ENCODE measurements at regions not wholly inside any gene's neighbourhood (a gene's known extent, or its start where the extent isn't known, plus 50 kb on each side); places are given as distances from the start of the nearest gene placed in this dataset.

DNA sequence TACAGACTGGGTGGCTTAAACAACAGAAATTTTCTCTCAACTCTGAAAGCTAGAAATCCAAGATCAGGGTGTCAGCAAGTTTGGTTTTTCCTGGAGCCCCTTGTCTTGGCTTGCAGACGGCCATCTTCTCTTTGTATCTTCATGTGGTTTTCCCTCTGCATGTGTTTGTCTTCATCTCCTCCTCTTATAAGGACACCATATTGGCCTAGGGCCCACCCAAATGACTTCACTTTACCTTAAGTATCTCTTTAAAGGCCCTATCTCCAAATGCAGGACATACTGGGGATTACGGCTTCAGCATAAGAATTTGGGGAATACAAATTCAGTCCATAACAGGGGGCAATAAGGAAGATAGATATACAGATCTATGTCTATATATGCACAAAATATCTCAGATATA lies 187.9 kb downstream of the MTCL1 start:
- no peak overlapping the region for H3K9ac ChIP-seq
- no peaks in the 10 kb centered on the region for H3K9me3 ChIP-seq (ENCODE audit: control insufficient read depth, low read length)
- H3K4me3 ChIP-seq (ENCODE audit: low read depth, low read length) = no peak overlapping the region
- H3K36me3 ChIP-seq (ENCODE audit: control insufficient read depth, insufficient read depth, low read length) = no peaks in the 10 kb centered on the region
- H3K4me1 ChIP-seq = no peaks in the 10 kb centered on the region
- H3K27me3 ChIP-seq (ENCODE audit: control insufficient read depth, insufficient read depth, low read length) = no peaks in the 10 kb centered on the region
- no peaks in the 10 kb centered on the region for H3K79me2 ChIP-seq
- H2AFZ ChIP-seq = no peak overlapping the region
- TF ChIP-seq CTCF (IDR thresholded peaks at IDR 0.05) = no peak
- H3K27ac ChIP-seq = no peak overlapping the region
- no peak overlapping the region for H3K4me2 ChIP-seq (ENCODE audit: low read length)

DNA sequence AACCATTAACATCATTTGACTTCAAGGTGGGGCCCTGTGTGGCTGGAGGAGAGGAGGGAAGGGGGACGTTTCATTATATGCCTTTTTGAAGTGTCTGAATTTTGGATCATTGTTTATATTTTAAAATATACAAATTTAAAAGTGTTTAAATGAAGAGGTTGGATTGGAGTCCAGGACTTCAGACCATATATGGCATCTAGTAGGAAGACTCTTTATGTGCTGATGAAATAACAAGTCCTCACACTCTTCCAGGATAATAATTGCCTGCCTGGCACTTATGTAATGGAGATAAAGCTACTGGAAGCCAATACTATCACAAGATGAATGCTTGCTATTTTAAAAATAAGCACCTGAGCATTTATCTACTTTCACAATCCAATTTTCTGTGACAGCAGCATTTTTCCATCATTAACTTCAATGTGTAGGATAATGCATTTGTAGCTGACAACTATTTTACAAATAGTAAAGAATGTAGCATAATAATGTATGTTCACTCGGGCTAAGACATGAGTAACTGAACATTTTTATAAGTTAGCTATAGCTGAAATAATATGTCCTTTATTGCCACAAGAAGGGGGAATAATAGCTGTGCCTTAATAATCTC lies 188.4 kb downstream of the MTCL1 start:
- Histone ChIP-seq H3K9me3 (ENCODE audit: control insufficient read depth, low read length) (no peaks in the 10 kb centered on the region), H2AFZ (no peak overlapping the region), H3K4me1 (no peaks in the 10 kb centered on the region), H3K79me2 (no peaks in the 10 kb centered on the region), H3K9ac (no peak overlapping the region), H3K4me3 (ENCODE audit: low read depth, low read length) (no peak overlapping the region), H3K36me3 (ENCODE audit: control insufficient read depth, insufficient read depth, low read length) (no peaks in the 10 kb centered on the region), H3K27ac (no peak overlapping the region), H3K4me2 (ENCODE audit: low read length) (no peak overlapping the region), H3K27me3 (ENCODE audit: control insufficient read depth, insufficient read depth, low read length) (no peaks in the 10 kb centered on the region)
- TF ChIP-seq CTCF (IDR thresholded peaks at IDR 0.05) = no peak

GRCh38 chr18:8894823-8895222 lies 189.5 kb downstream of the MTCL1 start:
- no peaks in the 10 kb centered on the region for H3K9me3 ChIP-seq (ENCODE audit: control insufficient read depth, low read length)
- H3K9ac ChIP-seq = no peak overlapping the region
- H2AFZ ChIP-seq = no peak overlapping the region
- no peaks in the 10 kb centered on the region for H3K36me3 ChIP-seq (ENCODE audit: control insufficient read depth, insufficient read depth, low read length)
- no peak for TF ChIP-seq CTCF (IDR thresholded peaks at IDR 0.05)
- H3K27me3 ChIP-seq (ENCODE audit: control insufficient read depth, insufficient read depth, low read length) = no peaks in the 10 kb centered on the region
- H3K4me1 ChIP-seq = no peaks in the 10 kb centered on the region
- H3K4me2 ChIP-seq (ENCODE audit: low read length) = no peak overlapping the region
- H3K79me2 ChIP-seq = no peaks in the 10 kb centered on the region
- no peak overlapping the region for H3K4me3 ChIP-seq (ENCODE audit: low read depth, low read length)
- no peak overlapping the region for H3K27ac ChIP-seq

GRCh38 chr18:8895341-8895740 lies 190.0 kb downstream of the MTCL1 start:
- no peaks in the 10 kb centered on the region for H3K36me3 ChIP-seq (ENCODE audit: control insufficient read depth, insufficient read depth, low read length)
- H3K9ac ChIP-seq = no peak overlapping the region
- no peak overlapping the region for H3K27ac ChIP-seq
- H3K4me1 ChIP-seq = no peaks in the 10 kb centered on the region
- no peak overlapping the region for H3K4me3 ChIP-seq (ENCODE audit: low read depth, low read length)
- TF ChIP-seq CTCF (IDR thresholded peaks at IDR 0.05) = no peak
- no peaks in the 10 kb centered on the region for H3K27me3 ChIP-seq (ENCODE audit: control insufficient read depth, insufficient read depth, low read length)
- H3K79me2 ChIP-seq = no peaks in the 10 kb centered on the region
- no peak overlapping the region for H3K4me2 ChIP-seq (ENCODE audit: low read length)
- H2AFZ ChIP-seq = no peak overlapping the region
- H3K9me3 ChIP-seq (ENCODE audit: control insufficient read depth, low read length) = no peaks in the 10 kb centered on the region

GRCh38 chr18:8895987-8896619 lies 190.7 kb downstream of the MTCL1 start:
- no peak overlapping the region for H2AFZ ChIP-seq
- H3K27me3 ChIP-seq (ENCODE audit: control insufficient read depth, insufficient read depth, low read length) = no peaks in the 10 kb centered on the region
- no peaks in the 10 kb centered on the region for H3K4me1 ChIP-seq
- H3K4me2 ChIP-seq (ENCODE audit: low read length) = no peak overlapping the region
- H3K27ac ChIP-seq = no peak overlapping the region
- H3K79me2 ChIP-seq = no peaks in the 10 kb centered on the region
- H3K36me3 ChIP-seq (ENCODE audit: control insufficient read depth, insufficient read depth, low read length) = no peaks in the 10 kb centered on the region
- H3K4me3 ChIP-seq (ENCODE audit: low read depth, low read length) = no peak overlapping the region
- no peak for TF ChIP-seq CTCF (IDR thresholded peaks at IDR 0.05)
- no peaks in the 10 kb centered on the region for H3K9me3 ChIP-seq (ENCODE audit: control insufficient read depth, low read length)
- no peak overlapping the region for H3K9ac ChIP-seq

All from parathyroid adenoma (tissue), 2 donors.